ENCODE measurements at regions not wholly inside any gene's neighbourhood (a gene's known extent, or its start where the extent isn't known, plus 50 kb on each side); places are given as distances from the start of the nearest gene placed in this dataset.
"Not testable (repeated sequence)": the region's sequence is repeated elsewhere in the genome, so short reads cannot be mapped to it uniquely, and the experiment has no call there.

DNA sequence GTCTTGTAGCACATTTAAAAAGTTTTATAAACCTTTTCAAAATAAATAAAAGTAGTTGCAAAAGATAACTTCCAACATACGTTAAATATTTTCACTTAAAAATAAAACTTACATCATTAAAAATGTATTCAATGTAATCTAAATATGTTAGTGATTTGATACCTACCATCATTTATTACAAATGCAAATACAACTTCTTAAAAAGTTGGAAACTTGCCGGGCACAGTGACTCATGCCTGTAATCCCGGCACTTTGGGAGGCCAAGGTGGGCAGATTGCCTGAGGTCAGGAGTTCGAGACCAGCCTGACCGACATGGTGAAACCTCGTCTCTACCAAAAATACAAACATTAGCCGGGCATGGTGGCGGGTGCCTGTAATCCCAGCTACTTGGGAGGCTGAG, 122.6 kb upstream of the PODXL start:
- not testable (repeated sequence) for TF ChIP-seq CTCF (conservative IDR thresholded peaks at IDR 0.05); EZH2 (IDR thresholded peaks at IDR 0.05; ENCODE audit: low read depth)
